ENCODE measurements at regions not wholly inside any gene's neighbourhood (a gene's known extent, or its start where the extent isn't known, plus 50 kb on each side); places are given as distances from the start of the nearest gene placed in this dataset.

DNA sequence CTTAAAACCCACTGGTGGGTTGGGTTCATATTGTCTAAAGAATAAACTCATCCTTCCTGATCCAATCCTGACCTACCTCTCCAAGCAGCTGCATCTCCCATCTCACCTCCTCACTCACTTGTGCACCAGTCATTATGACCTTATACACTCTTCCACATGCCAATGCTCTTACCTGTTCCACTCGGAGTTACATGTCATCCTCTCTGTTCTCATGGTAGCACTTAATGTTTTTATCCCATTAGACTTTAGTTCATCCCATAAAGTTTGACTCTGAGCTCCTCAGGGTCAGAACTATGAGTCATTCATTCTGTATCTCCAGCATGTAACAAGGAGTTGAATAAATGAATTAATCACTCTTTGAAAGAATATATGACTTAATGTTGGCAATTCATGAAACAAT is 330.2 kb downstream of the KLF12 start:
- TF ChIP-seq FOS (IDR thresholded peaks at IDR 0.05; ENCODE audit: low read depth, low read length) (peak; percentile 52; the same call in 1 of the 2 replicates), CEBPB (IDR thresholded peaks at IDR 0.05; ENCODE audit: low read depth, low read length) (no peak)
- H3K23ac ChIP-seq (ENCODE audit: low read depth, low read length): 0 out of 2 replicates have a peak overlapping the region, but pooled peaks have one; percentile 7
- H2AK5ac ChIP-seq (ENCODE audit: low read depth, low read length): peak overlapping the region; percentile 56; the same call in 1 of the 2 replicates
- H4K8ac ChIP-seq (ENCODE audit: low read depth in 2 of 2, low read length in 2 of 2): 0 out of 4 replicates have a peak overlapping the region, but pooled peaks of 1 of the 2 experiments have one; percentile 27
- peaks cover 11% of the 10 kb centered on the region for H3K9me1 ChIP-seq (ENCODE audit: insufficient read depth, low read length)
- no TSS peak for BruUV-seq (replicated peaks)
- H2AK9ac ChIP-seq (replicated peaks; ENCODE audit: low read depth, low read length, poor library complexity): no peak overlapping the region
- H3K18ac ChIP-seq (ENCODE audit: low read depth, low read length): peak overlapping the region; percentile 34; the same call in 1 of the 2 replicates
- no peak overlapping the region for H3K9ac ChIP-seq (ENCODE audit: low read depth, low read length)
- CTCF ChIA-PET: interaction anchor here (0.6 kb wide), 1 partner anchor 8 kb away, joined by 5 read pairs; no protein-coding TSS in a partner anchor
- H2BK5ac ChIP-seq (ENCODE audit: low read depth, low read length, poor library complexity, severe bottlenecking): peak overlapping the region; percentile 21
- H3K27ac ChIP-seq (ENCODE audit: insufficient read depth, low read length): no peak overlapping the region
- peak overlapping the region; percentile 68 for H3K14ac ChIP-seq (replicated peaks; ENCODE audit: low read depth, low read length)
- POLR2A ChIA-PET (ENCODE audit: unreplicated experiment): interaction anchor here (0.6 kb wide), 1 partner anchor 265 kb away, joined by 3 read pairs; no protein-coding TSS in a partner anchor
- no peak overlapping the region for H3K4me3 ChIP-seq (ENCODE audit: insufficient read depth, low read depth, low read length)
- intact Hi-C loops (cut with micrococcal nuclease) (no loop called here), in situ Hi-C loops (cut with MboI; ENCODE audit: low sequenced_read_pairs) (no loop called here), dilution Hi-C loops (cut with HindIII; ENCODE audit: low sequenced_read_pairs, unreplicated experiment) (no loop called here)
- H3K27me3 ChIP-seq (ENCODE audit: control insufficient read depth, insufficient read depth, low read length): no peaks in the 10 kb centered on the region
- H3K4me2 ChIP-seq (ENCODE audit: low read depth, low read length): no peak overlapping the region
- 0 out of 2 replicates have a peak overlapping the region, but pooled peaks have one; percentile 51 for H2BK120ac ChIP-seq (ENCODE audit: low read depth, low read length)
- H3K56ac ChIP-seq (ENCODE audit: extremely low read depth, insufficient read depth, low read length): no peak overlapping the region
- H3K4ac ChIP-seq (ENCODE audit: low read depth, low read length): 0 out of 2 replicates have a peak overlapping the region, but pooled peaks have one; percentile 60
- no peak overlapping the region for H4K5ac ChIP-seq (ENCODE audit: low read depth, low read length)
- DNase-seq: peak; percentile 74
- 20% methylated on average over 1 of the region's 1 CpG; no CpG with 5 or more reads in 1 of the 2 experiments for WGBS, 2 experiments (ENCODE audit: extremely low coverage in 2 of 2, insufficient read length in 1 of 2)
- peaks cover 3% of the 10 kb centered on the region; the same call in 1 of the 2 replicates for H4K20me1 ChIP-seq (ENCODE audit: insufficient read depth, low read length)
- 0 out of 2 replicates have a peak overlapping the region, but pooled peaks have one; percentile 20 for H2BK20ac ChIP-seq (ENCODE audit: low read depth, low read length)
- peak; percentile 69 for ATAC-seq (ENCODE audit: low read depth)
- H3K79me1 ChIP-seq (ENCODE audit: low read depth in 1 of 2, low read length in 2 of 2): peaks cover 10 to 24% of the 10 kb centered on the region in 2 experiments; a peak in 2 of 4 replicates
- H3K36me3 ChIP-seq (ENCODE audit: control insufficient read depth, insufficient read depth, low read length): no peaks in the 10 kb centered on the region; the same call in 1 of the 2 replicates
- peak overlapping the region; percentile 4; the same call in 1 of the 3 replicates for H2BK15ac ChIP-seq (ENCODE audit: low read depth, low read length)
- no peak overlapping the region for H2AFZ ChIP-seq (replicated peaks; ENCODE audit: low read length, poor library complexity)
- H4K91ac ChIP-seq (ENCODE audit: insufficient read depth, low read depth, low read length): no peak overlapping the region
- H3K4me1 ChIP-seq (ENCODE audit: control insufficient read depth, insufficient read depth, low read length): peaks cover 11% of the 10 kb centered on the region
- no peaks in the 10 kb centered on the region for H3K9me3 ChIP-seq (ENCODE audit: control insufficient read depth, insufficient read depth, low read length)
